ENCODE measurements at regions not wholly inside any gene's neighbourhood (a gene's known extent, or its start where the extent isn't known, plus 50 kb on each side); places are given as distances from the start of the nearest gene placed in this dataset.
"Not testable (repeated sequence)": the region's sequence is repeated elsewhere in the genome, so short reads cannot be mapped to it uniquely, and the experiment has no call there.

- no peak for DNase-seq (ENCODE audit: extremely low read depth in 1 of 2, low read depth in 1 of 2)
These were observed 875.5 kb downstream of the C4orf33 start for GRCh38 chr4:129971419-129971818.

GRCh38 chr4:129972257-129972656, 876.3 kb downstream of the C4orf33 start:
- DNase-seq (ENCODE audit: extremely low read depth in 1 of 2, low read depth in 1 of 2): no peak

GRCh38 chr4:129974730-129975129, 878.8 kb downstream of the C4orf33 start:
- DNase-seq (ENCODE audit: extremely low read depth in 1 of 2, low read depth in 1 of 2): no peak

GRCh38 chr4:129978315-129978714, 882.4 kb downstream of the C4orf33 start:
- no peak for DNase-seq (ENCODE audit: extremely low read depth in 1 of 2, low read depth in 1 of 2)

GRCh38 chr4:129988957-129989356, 893.0 kb downstream of the C4orf33 start:
- DNase-seq (ENCODE audit: extremely low read depth in 1 of 2, low read depth in 1 of 2): no peak

GRCh38 chr4:129994715-129995114, 898.8 kb downstream of the C4orf33 start:
- no peak for DNase-seq (ENCODE audit: extremely low read depth in 1 of 2, low read depth in 1 of 2)

- no peak for DNase-seq (ENCODE audit: extremely low read depth in 1 of 2, low read depth in 1 of 2)
These were observed 902.6 kb downstream of the C4orf33 start for GRCh38 chr4:129998436-129999150.

GRCh38 chr4:129999156-129999555, 903.2 kb downstream of the C4orf33 start:
- no peak for DNase-seq (ENCODE audit: extremely low read depth in 1 of 2, low read depth in 1 of 2)

- no peak for DNase-seq (ENCODE audit: extremely low read depth in 1 of 2, low read depth in 1 of 2)
These were observed 912.5 kb downstream of the C4orf33 start for GRCh38 chr4:130008461-130008860.

GRCh38 chr4:130012806-130013205, 916.9 kb downstream of the C4orf33 start:
- not testable (repeated sequence) for DNase-seq (ENCODE audit: extremely low read depth in 1 of 2, low read depth in 1 of 2)

- DNase-seq (ENCODE audit: extremely low read depth in 1 of 2, low read depth in 1 of 2): no peak
These were observed 925.8 kb downstream of the C4orf33 start for GRCh38 chr4:130021706-130022105.

GRCh38 chr4:130023088-130023487, 927.1 kb downstream of the C4orf33 start:
- no peak for DNase-seq (ENCODE audit: extremely low read depth in 1 of 2, low read depth in 1 of 2)

GRCh38 chr4:130025701-130026100, 929.7 kb downstream of the C4orf33 start:
- no peak for DNase-seq (ENCODE audit: extremely low read depth in 1 of 2, low read depth in 1 of 2)

- no peak for DNase-seq (ENCODE audit: extremely low read depth in 1 of 2, low read depth in 1 of 2)
These were observed 930.2 kb downstream of the C4orf33 start for GRCh38 chr4:130026185-130026584.

- no peak for DNase-seq (ENCODE audit: extremely low read depth in 1 of 2, low read depth in 1 of 2)
These were observed 932.0 kb downstream of the C4orf33 start for GRCh38 chr4:130027973-130028372.

GRCh38 chr4:130028552-130028951, 932.6 kb downstream of the C4orf33 start:
- DNase-seq (ENCODE audit: extremely low read depth in 1 of 2, low read depth in 1 of 2): no peak

- DNase-seq (ENCODE audit: extremely low read depth in 1 of 2, low read depth in 1 of 2): no peak
These were observed 933.5 kb downstream of the C4orf33 start for GRCh38 chr4:130029442-130029841.

GRCh38 chr4:130031858-130032257, 935.9 kb downstream of the C4orf33 start:
- no peak for DNase-seq (ENCODE audit: extremely low read depth in 1 of 2, low read depth in 1 of 2)

- DNase-seq (ENCODE audit: extremely low read depth in 1 of 2, low read depth in 1 of 2): not testable (repeated sequence)
These were observed 937.7 kb downstream of the C4orf33 start for GRCh38 chr4:130033657-130034056.

- no peak for DNase-seq (ENCODE audit: extremely low read depth in 1 of 2, low read depth in 1 of 2)
These were observed 938.9 kb downstream of the C4orf33 start for GRCh38 chr4:130034876-130035275.

- DNase-seq (ENCODE audit: extremely low read depth in 1 of 2, low read depth in 1 of 2): no peak
These were observed 939.4 kb downstream of the C4orf33 start for GRCh38 chr4:130035391-130035790.

- not testable (repeated sequence) for DNase-seq (ENCODE audit: extremely low read depth in 1 of 2, low read depth in 1 of 2)
These were observed 941.9 kb downstream of the C4orf33 start for GRCh38 chr4:130037866-130038265.

GRCh38 chr4:130038540-130038939, 942.6 kb downstream of the C4orf33 start:
- DNase-seq (ENCODE audit: extremely low read depth in 1 of 2, low read depth in 1 of 2): not testable (repeated sequence)
